Uterus (tissue), 2 donors: ENCODE measurements at regions not wholly inside any gene's neighbourhood (a gene's known extent, or its start where the extent isn't known, plus 50 kb on each side); places are given as distances from the start of the nearest gene placed in this dataset.

ENCODE experiments used
- CTCF ChIP-seq, 4 experiments: fragments of 200-600 bp in 2 of 4; fragments of 450-650 bp in 2 of 4; sonication (generic) in 2 of 4; IDR thresholded peaks; one replicate each; pipeline ENCODE4 v1.5.1; 2016 to 2019; ENCODE audit warnings: antibody characterized with exemption in 4 of 4, mild to moderate bottlenecking in 2 of 4, moderate library complexity in 1 of 4
- POLR2A ChIP-seq, 2 donors: fragments of 450-650 bp; IDR thresholded peaks; one replicate each; pipeline ENCODE4 v1.6.1; 2016; ENCODE audit warnings: antibody characterized with exemption in 2 of 2, mild to moderate bottlenecking in 1 of 2, moderate library complexity in 1 of 2

GRCh38 chr5:155094455-155094854, 80.9 kb downstream of the KIF4B start:
- no peak for TF ChIP-seq CTCF (IDR thresholded peaks at IDR 0.05)
- TF ChIP-seq POLR2A (IDR thresholded peaks at IDR 0.05), result no peak
